Neural cell (in vitro differentiated cells): ENCODE measurements at regions not wholly inside any gene's neighbourhood (a gene's known extent, or its start where the extent isn't known, plus 50 kb on each side); places are given as distances from the start of the nearest gene placed in this dataset.

ENCODE experiments used
- H2AFZ ChIP-seq: fragments of 200-600, 300-800 bp; sonication (generic), shearing (Covaris generic); 2 replicates; pipeline ENCODE4 v1.6.0; 2014; ENCODE audit warnings: low read depth, mild to moderate bottlenecking, antibody characterized with exemption, low read length, moderate library complexity
- H3F3A ChIP-seq: fragments of 200-600 bp; shearing (Covaris generic); 2 replicates; pipeline ENCODE4 v1.6.1; 2016; ENCODE audit warnings: mild to moderate bottlenecking, moderate library complexity, mixed read lengths, antibody characterized with exemption, low read length; ENCODE audit not compliant: insufficient read depth, poor library complexity, severe bottlenecking
- H3K27ac ChIP-seq: fragments of 200-600, 300-800 bp; sonication (generic), shearing (Covaris generic); 2 replicates; pipeline ENCODE4 v1.5.1; 2014; ENCODE audit warnings: mild to moderate bottlenecking, low read length, moderate library complexity
- H3K27me3 ChIP-seq: fragments of 300-800, 200-600 bp; sonication (generic), shearing (Covaris generic); 2 replicates; pipeline ENCODE4 v1.6.0; 2014; ENCODE audit warnings: mild to moderate bottlenecking, low read depth, low read length, moderate library complexity; ENCODE audit not compliant: insufficient read depth
- H3K36me3 ChIP-seq: fragments of 300-800, 200-600 bp; sonication (generic), shearing (Covaris generic); 2 replicates; pipeline ENCODE4 v1.5.1; 2014; ENCODE audit warnings: mild to moderate bottlenecking, antibody characterized with exemption, low read length, moderate library complexity; ENCODE audit not compliant: insufficient read depth
- H3K4me2 ChIP-seq: fragments of 300-800, 200-600 bp; sonication (generic), shearing (Covaris generic); 2 replicates; pipeline ENCODE4 v1.6.0; 2014; ENCODE audit warnings: mild to moderate bottlenecking, low read length
- H3K4me3 ChIP-seq: fragments of 300-800, 200-600 bp; sonication (generic), shearing (Covaris generic); 2 replicates; pipeline ENCODE4 v1.5.1; 2014; ENCODE audit warnings: mild to moderate bottlenecking, low read length, moderate library complexity
- H3K79me2 ChIP-seq: fragments of 200-600 bp; shearing (Covaris generic); replicated peaks from 2 replicates; pipeline ENCODE4 v1.6.0; 2014; ENCODE audit warnings: mild to moderate bottlenecking, low read length, moderate library complexity; ENCODE audit not compliant: insufficient read depth
- H3K9ac ChIP-seq: fragments of 300-800, 200-600 bp; sonication (generic), shearing (Covaris generic); 2 replicates; pipeline ENCODE4 v1.6.1; 2016; ENCODE audit warnings: mild to moderate bottlenecking, low read length, mixed read lengths
- H3K9me2 ChIP-seq: fragments of 200-600 bp; shearing (Covaris generic); 2 replicates; pipeline ENCODE4 v1.6.1; 2016; ENCODE audit warnings: mild to moderate bottlenecking, low read length, mixed read lengths; ENCODE audit not compliant: insufficient read depth
- H3K9me3 ChIP-seq: fragments of 200-600, 300-800 bp; sonication (generic), shearing (Covaris generic); 2 replicates; pipeline ENCODE4 v1.6.1; 2016; ENCODE audit warnings: mild to moderate bottlenecking, mixed run types, low read length, moderate library complexity, mixed read lengths
- H4K20me1 ChIP-seq: fragments of 200-600 bp; shearing (Covaris generic); 2 replicates; pipeline ENCODE4 v1.6.1; 2016; ENCODE audit warnings: mild to moderate bottlenecking, mixed run types; ENCODE audit not compliant: insufficient read depth
- CTCF ChIP-seq: fragments of 450-650 bp; IDR thresholded peaks from 2 replicates; pipeline ENCODE4 v1.5.1; 2014; ENCODE audit warnings: antibody characterized with exemption, mild to moderate bottlenecking, moderate library complexity; ENCODE audit not compliant: poor library complexity, severe bottlenecking
- EP300 ChIP-seq: fragments of 450-650 bp; conservative IDR thresholded peaks from 2 replicates; pipeline ENCODE4 v1.6.1; 2014; ENCODE audit warnings: antibody characterized with exemption, mild to moderate bottlenecking, moderate library complexity; ENCODE audit not compliant: poor library complexity, severe bottlenecking
- EZH2 ChIP-seq: fragments of 200-600, 300-800 bp; shearing (Covaris generic), sonication (generic); IDR thresholded peaks from 2 replicates; pipeline ENCODE4 v1.6.1; 2014; ENCODE audit warnings: antibody characterized with exemption, low read length, borderline replicate concordance, mild to moderate bottlenecking; ENCODE audit not compliant: insufficient read depth, poor library complexity, severe bottlenecking
- MXI1 ChIP-seq: fragments of 450-650 bp; conservative IDR thresholded peaks from 2 replicates; pipeline ENCODE4 v1.6.1; 2014; ENCODE audit warnings: antibody characterized with exemption, mild to moderate bottlenecking; ENCODE audit not compliant: poor library complexity, severe bottlenecking
- POLR2AphosphoS5 ChIP-seq: IDR thresholded peaks from 2 replicates; pipeline ENCODE4 v1.6.1; 2012
- RAD21 ChIP-seq: fragments of 450-650 bp; conservative IDR thresholded peaks from 2 replicates; pipeline ENCODE4 v1.6.1; 2014; ENCODE audit warnings: antibody characterized with exemption, mild to moderate bottlenecking, moderate library complexity
- REST ChIP-seq: IDR thresholded peaks from 2 replicates; pipeline ENCODE4 v1.6.1; 2012; ENCODE audit warnings: borderline replicate concordance
- SMC3 ChIP-seq: fragments of 450-650 bp; conservative IDR thresholded peaks from 2 replicates; pipeline ENCODE4 v1.6.1; 2014; ENCODE audit warnings: antibody characterized with exemption, mild to moderate bottlenecking, moderate library complexity; ENCODE audit not compliant: poor library complexity
- TAF1 ChIP-seq: IDR thresholded peaks from 2 replicates; pipeline ENCODE4 v1.6.1; 2012; ENCODE audit warnings: low read depth

GRCh38 chr2:198596985-198597384, 792.6 kb downstream of the PLCL1 start:
- Histone ChIP-seq H4K20me1 (no peaks in the 10 kb centered on the region), H3K36me3 (no peaks in the 10 kb centered on the region), H3K79me2 (no peaks in the 10 kb centered on the region), H3K9me3 (no peaks in the 10 kb centered on the region), H3K27ac (no peak overlapping the region), H3K9me2 (no peaks in the 10 kb centered on the region), H3K27me3 (no peaks in the 10 kb centered on the region), H3K4me2 (no peak overlapping the region), H3K4me3 (no peak overlapping the region), H3F3A (no peaks in the 10 kb centered on the region), H2AFZ (no peak overlapping the region), H3K9ac (no peak overlapping the region)
- no peak for TF ChIP-seq CTCF
- no peak for TF ChIP-seq MXI1
- no peak for TF ChIP-seq POLR2AphosphoS5
- no peak for TF ChIP-seq EZH2
- TF ChIP-seq TAF1: no peak
- TF ChIP-seq REST: no peak
- TF ChIP-seq EP300: no peak
- TF ChIP-seq SMC3: no peak
- no peak for TF ChIP-seq RAD21

GRCh38 chr2:198595721-198596120, 791.3 kb downstream of the PLCL1 start:
- H3K9ac ChIP-seq: no peak overlapping the region
- H3K79me2 ChIP-seq: no peaks in the 10 kb centered on the region
- H3K27ac ChIP-seq: no peak overlapping the region
- H3F3A ChIP-seq: no peaks in the 10 kb centered on the region
- H2AFZ ChIP-seq: no peak overlapping the region
- no peaks in the 10 kb centered on the region for H4K20me1 ChIP-seq
- H3K9me2 ChIP-seq: no peaks in the 10 kb centered on the region
- no peaks in the 10 kb centered on the region for H3K27me3 ChIP-seq
- H3K9me3 ChIP-seq: no peaks in the 10 kb centered on the region
- no peak overlapping the region for H3K4me2 ChIP-seq
- TF ChIP-seq EP300: no peak
- TF ChIP-seq POLR2AphosphoS5: no peak
- TF ChIP-seq SMC3: no peak
- no peak for TF ChIP-seq TAF1
- TF ChIP-seq REST: no peak
- TF ChIP-seq CTCF: no peak
- no peak for TF ChIP-seq MXI1
- TF ChIP-seq EZH2: no peak
- TF ChIP-seq RAD21: no peak
- H3K4me3 ChIP-seq: no peak overlapping the region
- H3K36me3 ChIP-seq: no peaks in the 10 kb centered on the region
